ENCODE measurements at regions not wholly inside any gene's neighbourhood (a gene's known extent, or its start where the extent isn't known, plus 50 kb on each side); places are given as distances from the start of the nearest gene placed in this dataset.
"Not testable (repeated sequence)": the region's sequence is repeated elsewhere in the genome, so short reads cannot be mapped to it uniquely, and the experiment has no call there.

DNA sequence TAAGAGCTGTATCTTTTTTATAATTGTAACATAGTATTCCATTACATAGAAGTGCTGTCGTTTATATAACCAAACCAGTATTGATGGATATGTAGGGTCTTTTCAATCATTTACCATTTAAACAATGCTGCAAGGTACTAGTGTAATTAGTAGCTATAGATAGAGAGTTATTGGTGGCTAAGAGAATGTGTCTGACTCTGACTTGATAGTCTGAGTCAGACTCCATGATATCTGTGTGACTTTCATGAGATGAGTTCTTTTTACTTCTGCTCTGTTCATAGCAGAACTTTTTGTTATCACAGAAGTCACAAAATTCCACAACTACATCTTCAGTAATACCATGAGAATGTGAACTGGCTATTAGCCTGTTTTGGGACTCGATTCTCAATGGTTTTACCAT, 150.6 kb downstream of the FHIP1A start:
- DNase-seq (ENCODE audit: low read depth, low spot score) = no peak

DNA sequence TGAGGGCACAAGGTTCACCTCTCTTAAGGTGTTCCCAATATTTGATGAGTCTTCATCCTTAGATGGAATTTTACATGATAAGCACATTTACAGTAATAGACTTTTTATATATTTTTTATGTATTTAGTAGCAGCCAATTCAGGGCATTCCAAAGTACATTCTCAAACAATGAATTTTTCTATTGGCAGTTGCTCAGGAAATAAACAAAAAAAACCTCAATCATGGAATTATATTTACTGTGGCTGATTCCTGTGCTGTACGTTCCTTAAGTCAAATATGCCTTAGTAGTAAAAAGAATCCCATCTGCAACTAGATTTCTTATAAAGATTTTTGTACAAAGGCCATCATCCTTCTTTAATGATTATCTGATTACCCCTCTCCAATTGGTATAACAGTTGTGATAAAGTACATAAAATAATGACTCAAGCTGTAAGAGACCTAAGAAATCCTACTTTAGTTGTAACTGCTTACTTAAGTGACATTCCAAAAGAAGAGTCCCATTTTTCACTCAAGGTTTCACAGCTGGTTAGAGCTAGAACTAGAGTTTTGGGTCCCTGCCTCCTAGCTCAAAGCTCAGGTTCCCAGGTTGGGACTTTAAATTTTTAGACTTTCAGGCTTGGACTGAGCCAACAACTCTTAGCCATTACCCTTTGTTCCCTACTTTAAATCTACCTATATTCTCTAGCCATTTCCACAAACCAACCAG, 152.7 kb downstream of the FHIP1A start:
- no peak for DNase-seq (ENCODE audit: low read depth, low spot score)

DNA sequence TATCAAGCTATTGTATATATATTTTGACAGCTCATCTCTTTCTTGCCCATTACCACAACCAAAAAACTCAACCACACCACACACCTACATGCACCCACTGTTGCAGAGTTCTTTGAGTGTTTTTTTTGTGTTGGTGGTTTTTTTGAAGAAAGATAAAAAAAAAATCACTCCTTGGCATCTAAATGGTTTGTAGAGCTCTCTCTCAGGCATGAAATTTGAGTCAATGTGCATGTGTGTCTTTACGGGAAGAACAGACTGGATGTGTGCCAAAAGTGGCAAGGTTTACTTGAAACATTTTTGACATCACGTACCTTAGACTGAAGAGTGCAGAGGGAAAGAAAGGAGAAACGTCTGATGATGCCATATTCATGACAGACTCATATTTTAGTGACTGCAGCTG, 154.2 kb downstream of the FHIP1A start:
- no peak for DNase-seq (ENCODE audit: low read depth, low spot score)

DNA sequence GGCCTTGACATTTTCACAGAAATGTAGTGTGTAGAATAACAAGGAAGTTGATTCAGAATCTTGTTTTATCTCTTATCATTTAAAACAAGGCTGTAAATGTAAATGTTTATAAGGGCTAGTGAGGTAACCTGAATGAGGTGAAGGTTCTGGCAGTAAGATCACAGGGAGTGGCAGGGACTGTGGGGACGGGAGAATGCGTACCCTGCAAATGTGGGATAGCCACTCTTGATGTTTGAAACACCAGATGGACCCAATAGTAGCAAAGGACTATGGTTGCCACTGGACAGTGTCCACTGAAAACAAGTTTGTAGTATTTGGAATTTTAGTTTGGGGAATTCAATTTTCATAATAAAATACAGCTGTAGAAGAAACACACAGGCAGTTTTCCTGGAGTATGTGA, 155.3 kb downstream of the FHIP1A start:
- DNase-seq (ENCODE audit: low read depth, low spot score) = no peak

DNA sequence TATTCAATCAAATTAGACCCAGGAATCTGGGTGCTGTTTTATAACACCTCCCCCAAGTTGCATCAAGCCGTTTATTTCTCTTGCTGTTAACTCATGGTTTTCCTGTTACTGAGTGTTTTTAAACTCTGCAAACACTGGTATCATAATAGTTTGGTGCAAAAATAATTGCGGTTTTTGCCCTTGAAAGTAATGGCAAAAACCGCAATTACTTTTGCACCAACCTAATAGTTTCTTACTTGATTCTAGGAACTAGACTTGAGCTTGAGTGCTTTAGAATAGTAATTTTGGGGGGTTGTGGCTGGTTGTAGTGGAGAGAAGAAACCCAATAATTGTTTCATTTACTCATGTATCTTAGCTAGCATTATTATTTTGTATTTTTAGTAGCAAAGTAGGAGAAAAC, 156.6 kb downstream of the FHIP1A start:
- no peak for DNase-seq (ENCODE audit: low read depth, low spot score)

DNA sequence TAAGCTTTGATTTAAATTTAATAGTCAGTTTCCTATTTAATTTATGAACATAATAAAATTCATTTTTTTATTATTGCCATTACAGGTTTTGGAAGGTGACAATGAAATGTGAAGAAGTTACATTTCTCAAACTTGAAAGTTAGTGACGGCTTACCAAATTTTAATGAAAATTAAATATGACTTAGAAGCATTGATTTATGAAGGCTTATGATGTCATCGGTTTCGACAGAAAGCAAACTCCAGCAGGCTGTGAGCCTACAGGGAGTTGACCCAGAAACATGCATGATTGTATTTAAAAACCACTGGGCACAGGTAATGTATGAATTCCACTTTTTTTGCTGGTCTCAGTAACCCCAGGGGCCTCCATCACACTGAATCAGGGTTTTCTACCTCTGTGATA, 157.1 kb downstream of the FHIP1A start:
- DNase-seq (ENCODE audit: low read depth, low spot score) = no peak

DNA sequence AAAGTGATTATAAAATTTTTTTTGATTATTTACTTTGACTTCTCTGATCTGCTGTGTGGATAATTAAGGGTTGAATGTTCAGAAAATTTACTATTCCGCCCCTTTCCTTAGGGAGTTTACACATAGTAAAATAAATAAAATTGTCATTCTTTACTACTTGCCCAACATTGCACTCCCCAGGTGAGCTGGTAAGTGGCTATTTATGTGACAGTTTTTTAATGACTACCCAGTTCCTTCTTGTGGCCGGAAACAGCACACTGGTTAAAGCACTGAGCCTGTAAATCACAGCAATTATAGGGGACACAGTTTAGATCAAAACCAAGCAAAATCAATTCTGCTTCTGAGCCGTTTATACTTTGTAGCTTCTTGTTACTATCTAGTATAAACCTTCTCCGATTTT, 158.1 kb downstream of the FHIP1A start:
- DNase-seq (ENCODE audit: low read depth, low spot score) = no peak

DNA sequence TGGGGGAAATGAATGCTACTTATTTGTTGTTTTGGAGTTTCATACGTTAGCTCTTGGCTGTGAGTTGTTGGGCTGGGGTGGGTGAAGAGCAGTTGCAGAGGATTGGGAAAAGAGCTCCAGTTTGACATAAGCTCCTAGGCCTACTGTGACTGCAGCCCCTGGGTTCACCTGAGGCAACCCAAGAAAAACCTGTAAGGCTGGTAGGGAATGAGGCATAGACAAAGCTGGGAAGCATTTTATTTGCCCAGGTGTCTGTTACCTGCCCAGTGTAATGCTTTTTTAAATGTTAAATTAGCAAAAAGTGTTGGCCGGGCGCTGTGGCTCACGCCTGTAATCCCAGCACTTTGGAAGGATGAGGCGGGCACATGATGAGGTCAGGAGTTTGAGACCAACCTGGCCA, 160.0 kb downstream of the FHIP1A start:
- no peak for DNase-seq (ENCODE audit: low read depth, low spot score)

DNA sequence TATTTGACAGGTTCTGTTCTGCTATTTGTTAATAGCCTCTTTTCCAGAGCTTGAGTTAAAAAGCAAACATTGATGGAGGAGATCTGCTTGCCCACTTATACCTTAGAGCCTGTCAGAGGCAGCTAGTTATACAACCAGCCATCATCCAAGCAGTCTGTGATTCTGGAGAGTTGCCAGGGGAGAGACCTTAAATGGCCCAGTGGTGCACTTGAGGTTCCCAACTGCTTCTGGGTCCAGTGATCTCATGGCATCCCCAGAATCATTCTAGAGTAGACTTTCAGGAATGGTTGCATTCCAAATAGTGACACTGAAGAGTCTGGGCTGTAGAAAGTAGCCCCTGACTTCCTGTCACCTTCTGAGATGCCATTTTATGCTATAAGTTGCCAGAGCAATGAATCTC, 160.7 kb downstream of the FHIP1A start:
- no peak for DNase-seq (ENCODE audit: low read depth, low spot score)

DNA sequence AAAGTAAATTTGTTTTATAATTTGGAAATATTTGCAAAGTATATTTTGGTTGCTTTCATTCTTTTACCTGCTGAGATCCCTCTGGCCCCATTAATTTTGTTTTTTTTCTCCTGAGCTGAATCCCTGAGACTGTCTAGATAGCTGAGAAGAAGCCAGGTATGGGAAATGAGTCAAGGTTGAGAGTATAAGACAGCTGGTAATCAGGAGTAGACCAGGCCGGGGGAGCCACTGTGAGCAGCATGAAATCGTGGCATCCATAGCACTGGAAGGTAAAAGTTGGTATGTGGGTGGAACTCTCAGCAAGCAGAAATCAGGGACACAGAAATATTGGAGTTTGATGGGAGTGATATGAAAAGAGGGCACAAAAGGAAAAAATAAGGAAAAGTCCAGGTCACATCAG, 164.5 kb downstream of the FHIP1A start:
- no peak for DNase-seq (ENCODE audit: low read depth, low spot score)

DNA sequence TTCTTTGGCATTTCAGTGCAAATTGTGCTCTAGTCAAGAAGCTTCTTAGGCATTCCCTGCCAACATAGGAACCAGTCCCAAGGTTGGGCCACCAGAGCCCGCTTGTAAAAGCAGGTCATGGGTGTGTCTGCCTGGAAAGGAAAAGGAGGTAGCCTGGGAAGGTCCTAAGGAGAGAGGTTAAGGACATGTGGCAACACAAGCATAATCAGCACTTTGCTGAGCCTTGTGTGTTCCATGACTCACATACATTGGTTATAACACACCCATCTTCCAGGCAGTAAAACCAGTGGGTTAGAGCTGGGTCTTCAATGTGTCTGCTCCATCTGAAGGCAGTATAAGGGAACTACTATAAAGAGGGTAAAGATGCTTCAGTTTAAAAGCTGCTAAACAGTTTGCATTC, 165.0 kb downstream of the FHIP1A start:
- no peak for DNase-seq (ENCODE audit: low read depth, low spot score)

DNA sequence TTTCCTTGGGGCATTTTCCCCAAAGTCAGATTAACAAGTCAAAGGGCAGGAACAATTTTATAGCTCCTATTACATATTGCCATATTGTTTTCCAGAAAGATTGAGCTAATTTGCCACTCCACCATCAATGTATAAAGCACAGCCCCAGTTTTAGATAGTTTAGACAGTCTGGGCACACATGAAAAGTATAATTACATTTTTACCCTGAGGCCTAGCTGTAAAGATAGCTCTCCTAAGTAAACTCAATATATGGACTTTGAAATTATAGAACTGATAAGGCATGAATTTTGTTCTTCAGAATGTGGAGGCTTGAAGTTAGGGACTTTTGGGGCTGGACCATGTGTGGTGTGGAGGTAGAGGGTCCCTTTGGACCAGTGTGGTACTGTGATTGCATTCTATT, 166.0 kb downstream of the FHIP1A start:
- DNase-seq (ENCODE audit: low read depth, low spot score) = no peak

DNA sequence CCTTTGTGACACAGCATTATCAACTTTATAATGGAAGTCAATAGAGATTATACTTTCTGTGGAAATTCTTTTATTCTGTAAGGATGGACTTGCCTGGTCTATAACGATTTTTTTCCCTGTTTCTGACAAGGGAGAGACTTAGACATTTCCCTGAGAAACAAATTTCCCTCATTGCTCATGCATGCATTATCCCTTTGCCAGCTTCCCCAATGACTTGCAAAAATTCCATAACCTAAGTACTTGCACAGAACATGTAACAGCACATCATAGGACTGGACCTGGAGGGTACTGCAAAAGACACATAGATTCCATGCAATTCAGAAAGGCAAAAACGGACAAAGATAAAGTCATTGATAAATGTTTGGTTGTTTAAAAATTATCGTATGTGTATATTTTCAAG, 166.7 kb downstream of the FHIP1A start:
- no peak for DNase-seq (ENCODE audit: low read depth, low spot score)

DNA sequence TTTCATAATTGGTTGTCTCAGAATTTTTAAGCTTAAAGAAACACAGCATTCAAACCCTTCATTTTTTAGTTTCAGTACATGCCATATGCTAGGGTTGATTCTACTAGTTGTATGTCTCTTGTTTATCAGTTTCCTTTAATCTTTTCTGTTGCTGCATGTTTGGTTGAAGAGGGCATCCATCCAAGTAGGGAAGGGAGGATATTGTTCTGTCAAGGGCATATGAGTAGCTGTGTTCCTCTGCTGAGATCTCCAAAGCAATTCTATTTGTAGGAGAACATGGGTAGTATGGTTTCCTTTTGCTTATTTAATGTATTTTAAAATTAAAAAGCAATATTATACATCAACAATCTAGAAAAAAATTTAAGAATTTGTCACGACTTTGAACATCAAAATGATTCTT, 167.7 kb downstream of the FHIP1A start:
- DNase-seq (ENCODE audit: low read depth, low spot score) = no peak

DNA sequence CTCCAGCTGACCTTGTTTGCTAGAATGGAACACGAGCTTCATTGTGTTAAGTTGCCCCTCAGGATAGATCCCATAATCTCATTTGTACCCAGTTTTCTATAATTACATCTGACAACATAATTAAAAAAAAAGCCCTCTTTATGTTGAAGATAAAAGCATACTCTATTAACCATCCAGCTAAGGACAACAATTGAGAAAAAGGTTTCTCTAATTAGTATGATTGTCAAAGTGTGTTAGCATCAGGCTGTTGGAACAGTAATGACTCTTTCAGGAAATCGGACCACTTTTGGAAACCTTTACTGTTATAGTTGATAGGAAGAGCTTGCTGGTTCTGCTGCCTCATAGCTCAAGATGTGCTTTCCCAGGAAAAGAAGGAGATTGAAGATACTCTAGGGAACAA, 172.6 kb downstream of the FHIP1A start:
- no peak for DNase-seq (ENCODE audit: low read depth, low spot score)

DNA sequence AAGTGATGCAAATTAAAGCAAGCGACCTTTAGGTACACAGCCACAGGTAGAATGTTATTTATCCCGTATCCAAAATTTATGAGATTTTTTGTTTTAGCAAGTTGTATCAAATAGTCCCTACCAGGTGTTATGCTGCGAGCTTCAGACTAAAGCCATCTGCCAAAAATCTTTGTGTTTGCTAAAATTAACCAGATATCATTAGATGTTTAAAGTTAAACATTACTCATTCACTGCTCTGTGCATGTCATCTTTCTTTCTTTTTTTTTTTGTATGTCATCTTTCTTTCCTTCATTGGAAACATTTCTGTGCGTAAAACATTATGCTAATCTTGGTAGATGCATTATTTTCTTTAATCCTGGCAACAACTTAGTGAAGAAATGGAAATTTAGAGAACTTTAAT, 173.1 kb downstream of the FHIP1A start:
- no peak for DNase-seq (ENCODE audit: low read depth, low spot score)

DNA sequence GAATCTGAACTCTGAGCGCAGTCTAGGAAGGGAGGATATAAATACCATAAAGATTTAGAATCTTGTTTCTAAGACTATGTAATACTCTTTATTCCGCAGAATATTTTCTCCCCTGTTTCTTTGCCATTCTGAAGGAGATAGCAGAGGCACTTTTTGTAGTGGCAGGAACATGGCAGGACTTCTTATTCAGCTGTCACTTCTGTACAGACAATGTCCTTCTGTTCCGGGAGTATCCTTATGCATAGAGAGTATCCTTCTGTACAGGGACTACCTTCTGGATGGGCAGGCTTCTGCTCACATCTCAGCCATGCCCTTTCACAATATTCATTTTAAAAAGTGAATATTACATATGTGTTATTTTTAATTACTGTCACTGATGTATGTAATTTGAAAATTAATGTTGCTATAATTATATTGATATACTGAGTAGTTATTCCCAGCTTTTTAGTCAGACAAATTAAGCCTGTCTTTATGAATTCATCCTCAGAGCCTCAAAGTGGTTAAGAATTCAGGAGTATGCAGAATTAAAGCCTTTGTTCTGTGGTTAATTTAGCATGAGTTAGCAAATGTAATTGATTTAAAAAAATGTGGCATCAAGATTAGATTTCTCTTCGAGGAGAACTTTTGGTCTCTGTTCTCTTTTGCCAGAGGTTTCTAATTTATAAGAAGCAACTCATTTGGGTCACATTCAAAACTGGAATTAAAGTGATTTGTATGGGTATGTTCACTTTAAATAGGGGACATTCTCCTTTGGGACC, 174.4 kb downstream of the FHIP1A start:
- DNase-seq (ENCODE audit: low read depth, low spot score) = no peak

DNA sequence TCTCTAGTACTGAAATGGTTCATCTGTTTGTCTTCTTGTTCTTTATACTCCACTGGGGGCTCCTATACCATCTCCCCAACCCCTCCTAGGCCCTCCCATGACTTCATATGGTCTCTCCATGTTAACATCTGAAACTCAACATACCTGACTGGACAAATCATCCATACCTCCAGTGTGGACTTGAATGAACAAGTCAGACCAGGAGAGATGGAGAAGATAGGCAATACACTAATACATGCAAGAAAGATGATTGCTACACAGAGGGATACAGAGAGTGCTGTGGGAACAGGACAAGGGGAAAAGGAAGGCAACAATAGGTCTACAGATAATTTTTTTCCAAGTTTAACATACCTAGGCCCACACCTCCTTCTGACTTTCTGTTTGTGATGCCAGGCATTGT, 175.1 kb downstream of the FHIP1A start:
- DNase-seq (ENCODE audit: low read depth, low spot score) = no peak

DNA sequence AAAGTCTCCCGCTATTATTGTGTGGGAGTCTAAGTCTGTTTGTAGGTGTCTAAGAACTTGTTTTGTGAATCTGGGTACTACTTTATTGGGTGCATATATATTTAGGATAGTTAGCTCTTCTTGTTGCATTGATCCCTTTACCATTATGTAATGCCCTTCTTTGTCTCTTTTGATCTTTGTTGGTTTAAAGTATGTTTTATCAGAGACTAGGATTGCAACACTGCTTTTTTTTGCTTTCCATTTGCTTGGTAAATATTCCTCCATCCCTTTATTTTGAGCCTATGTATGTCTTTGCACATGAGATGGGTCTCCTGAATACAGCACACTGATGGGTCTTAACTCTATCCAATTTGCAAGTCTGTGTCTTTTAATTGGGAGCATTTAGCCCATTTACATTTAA, 165.2 kb downstream of the GATB start:
- not testable (repeated sequence) for DNase-seq (ENCODE audit: low read depth, low spot score)

DNA sequence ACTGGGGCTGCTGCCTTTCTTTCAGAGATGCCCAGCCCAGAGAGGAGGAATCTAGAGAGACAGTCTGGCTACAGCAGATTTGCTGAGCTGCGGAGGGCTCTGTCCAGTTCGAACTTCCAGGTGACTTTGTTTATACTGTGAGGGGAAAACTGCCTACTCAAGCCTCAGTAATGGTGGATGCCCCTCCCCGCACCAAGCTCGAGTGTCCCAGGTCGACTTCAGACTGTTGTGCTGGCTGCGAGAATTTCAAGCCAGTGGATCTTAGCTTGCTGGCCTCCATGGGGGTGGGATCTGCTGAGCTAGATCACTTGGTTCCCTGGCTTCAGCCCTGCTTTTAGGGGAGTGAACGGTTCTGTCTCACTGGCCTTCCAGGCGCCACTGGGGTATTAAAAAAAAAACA, 163.1 kb downstream of the GATB start:
- DNase-seq (ENCODE audit: low read depth, low spot score) = not testable (repeated sequence)

DNA sequence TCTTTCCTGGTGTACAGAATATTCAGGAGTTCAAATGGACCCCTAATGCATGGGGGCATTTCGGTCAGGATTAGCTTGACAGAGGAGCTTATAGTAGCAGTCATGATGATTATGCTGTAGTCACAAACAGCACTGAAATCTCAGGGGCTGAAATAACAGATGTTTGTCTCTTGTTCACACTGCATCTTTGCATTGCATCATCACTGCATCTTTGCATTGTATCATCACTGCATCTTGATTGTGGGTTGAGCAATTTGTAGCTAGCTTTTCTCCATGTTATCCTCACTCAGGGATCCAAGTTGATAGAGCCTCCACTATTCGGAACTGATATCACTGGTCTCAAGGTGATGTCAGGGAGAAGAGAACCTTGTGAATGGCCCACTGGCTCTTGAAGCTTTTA, 160.9 kb downstream of the GATB start:
- DNase-seq (ENCODE audit: low read depth, low spot score) = no peak

DNA sequence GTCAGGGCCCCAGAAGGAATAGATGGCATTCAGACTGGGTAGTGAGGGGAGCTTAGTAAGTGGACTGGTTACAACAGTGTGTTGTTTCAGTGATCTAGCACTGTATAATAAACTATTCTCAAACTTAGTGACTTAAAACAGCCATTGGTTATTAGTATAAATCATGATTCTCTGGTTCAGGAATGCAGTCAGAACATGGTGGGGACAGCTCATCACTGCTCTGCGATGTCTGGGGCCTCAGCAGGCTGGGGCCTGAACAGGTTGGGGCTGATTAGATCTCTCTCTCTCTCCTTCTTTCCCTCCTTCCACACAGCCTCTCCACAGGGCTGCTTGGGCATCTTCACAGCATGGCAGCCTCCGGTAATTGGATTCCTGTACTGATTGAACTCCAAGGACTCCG, 160.4 kb downstream of the GATB start:
- DNase-seq (ENCODE audit: low read depth, low spot score) = no peak

DNA sequence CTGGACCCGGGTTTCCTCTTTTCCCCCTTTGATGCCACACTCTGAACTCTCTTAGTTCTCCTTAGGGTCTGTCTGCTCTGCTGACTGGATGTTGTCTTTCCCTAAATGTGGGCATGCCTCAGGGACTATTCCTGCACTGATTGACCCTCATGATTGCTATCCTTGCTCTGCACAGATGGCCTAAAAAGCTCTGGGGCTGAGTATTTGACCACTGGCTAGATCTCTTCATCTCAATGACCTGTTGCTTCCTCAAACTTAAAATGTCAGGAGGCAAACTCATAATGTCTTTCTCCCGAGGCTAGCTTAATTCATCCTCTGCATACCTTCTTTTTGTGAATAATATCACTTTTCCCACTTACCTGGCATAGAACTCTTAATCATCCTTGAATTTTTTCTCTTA, 157.4 kb downstream of the GATB start:
- DNase-seq (ENCODE audit: low read depth, low spot score) = no peak

DNA sequence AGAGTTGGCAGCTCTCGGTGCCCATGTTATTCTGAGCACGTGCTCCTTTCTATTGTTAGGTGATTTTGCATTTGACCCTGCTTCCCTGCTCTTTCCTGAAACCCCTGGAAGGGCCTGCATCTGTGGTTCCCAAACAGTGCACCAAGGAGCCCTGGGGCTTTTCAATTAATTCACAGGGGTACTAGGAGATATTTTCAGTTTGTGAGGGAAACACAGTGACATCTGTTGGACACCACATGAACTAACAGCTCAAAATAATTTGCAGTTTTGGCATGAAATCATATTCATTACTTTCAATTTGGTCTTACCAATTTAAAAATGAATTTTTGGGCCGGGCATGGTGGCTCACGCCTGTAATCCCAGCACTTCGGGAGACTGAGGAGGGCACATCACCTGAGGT, 156.6 kb downstream of the GATB start:
- no peak for DNase-seq (ENCODE audit: low read depth, low spot score)
